ENCODE measurements at regions not wholly inside any gene's neighbourhood (a gene's known extent, or its start where the extent isn't known, plus 50 kb on each side); places are given as distances from the start of the nearest gene placed in this dataset.

GRCh38 chr11:131056036-131056435 lies 139.8 kb upstream of the SNX19 start:
- H2AFZ ChIP-seq (ENCODE audit: low read length) = no peak overlapping the region
- TF ChIP-seq, protein P1, sequence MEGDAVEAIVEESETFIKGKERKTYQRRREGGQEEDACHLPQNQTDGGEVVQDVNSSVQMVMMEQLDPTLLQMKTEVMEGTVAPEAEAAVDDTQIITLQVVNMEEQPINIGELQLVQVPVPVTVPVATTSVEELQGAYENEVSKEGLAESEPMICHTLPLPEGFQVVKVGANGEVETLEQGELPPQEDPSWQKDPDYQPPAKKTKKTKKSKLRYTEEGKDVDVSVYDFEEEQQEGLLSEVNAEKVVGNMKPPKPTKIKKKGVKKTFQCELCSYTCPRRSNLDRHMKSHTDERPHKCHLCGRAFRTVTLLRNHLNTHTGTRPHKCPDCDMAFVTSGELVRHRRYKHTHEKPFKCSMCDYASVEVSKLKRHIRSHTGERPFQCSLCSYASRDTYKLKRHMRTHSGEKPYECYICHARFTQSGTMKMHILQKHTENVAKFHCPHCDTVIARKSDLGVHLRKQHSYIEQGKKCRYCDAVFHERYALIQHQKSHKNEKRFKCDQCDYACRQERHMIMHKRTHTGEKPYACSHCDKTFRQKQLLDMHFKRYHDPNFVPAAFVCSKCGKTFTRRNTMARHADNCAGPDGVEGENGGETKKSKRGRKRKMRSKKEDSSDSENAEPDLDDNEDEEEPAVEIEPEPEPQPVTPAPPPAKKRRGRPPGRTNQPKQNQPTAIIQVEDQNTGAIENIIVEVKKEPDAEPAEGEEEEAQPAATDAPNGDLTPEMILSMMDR (conservative IDR thresholded peaks at IDR 0.05) = no peak
- H3K27ac Mint-ChIP-seq = no peak overlapping the region

More at GRCh38 chr11:131056036-131056435, 139.8 kb upstream of the SNX19 start:
- Histone ChIP-seq H4K8ac (replicated peaks; ENCODE audit: insufficient read length, low read depth, low read length) (no peak overlapping the region), H3K9ac (ENCODE audit: extremely low read depth, insufficient read length, low read length) (no peak overlapping the region), H2AK5ac (ENCODE audit: insufficient read length, low read length) (no peak overlapping the region), H4K20me1 (ENCODE audit: control insufficient read depth, insufficient read depth, insufficient read length) (no peaks in the 10 kb centered on the region), H3K23ac (ENCODE audit: insufficient read length, low read depth, low read length) (no peak overlapping the region), H2BK15ac (ENCODE audit: low read depth, low read length) (no peak overlapping the region), H3K14ac (ENCODE audit: insufficient read depth, low read length) (no peak overlapping the region), H2BK12ac (ENCODE audit: insufficient read length, low read depth, low read length) (no peak overlapping the region), H2BK120ac (ENCODE audit: low read depth, low read length, poor library complexity, severe bottlenecking) (no peak overlapping the region), H3K4me1 (ENCODE audit: insufficient read depth, low read length) (peaks cover 3% of the 10 kb centered on the region; the same call in 1 of the 2 replicates), H3K79me2 (ENCODE audit: insufficient read depth, low read length) (no peaks in the 10 kb centered on the region), H3K27me3 (ENCODE audit: insufficient read depth, low read length) (no peaks in the 10 kb centered on the region), H3K27ac (ENCODE audit: insufficient read length, low read depth, low read length) (no peak overlapping the region), H3K4me2 (ENCODE audit: insufficient read depth, insufficient read length, low read length) (no peak overlapping the region), H2BK20ac (ENCODE audit: low read depth, low read length, poor library complexity, severe bottlenecking) (no peak overlapping the region), H4K91ac (ENCODE audit: insufficient read length, low read depth, low read length) (no peak overlapping the region), H3K56ac (ENCODE audit: insufficient read length, low read depth, low read length) (no peak overlapping the region), H3K18ac (ENCODE audit: insufficient read length, low read depth, low read length) (no peak overlapping the region), H3K9me3 (ENCODE audit: control insufficient read depth, low read depth, low read length) (no peaks in the 10 kb centered on the region), H3K4ac (ENCODE audit: low read depth, low read length) (no peak overlapping the region), H4K5ac (ENCODE audit: insufficient read length, low read depth, low read length) (no peak overlapping the region), H3T11ph (ENCODE audit: low read length) (no peak overlapping the region), H3K23me2 (ENCODE audit: insufficient read length, low read depth, low read length, poor library complexity, severe bottlenecking) (no peaks in the 10 kb centered on the region), H3K79me1 (ENCODE audit: insufficient read depth, low read depth, low read length, poor library complexity, severe bottlenecking) (no peaks in the 10 kb centered on the region), H2BK5ac (ENCODE audit: insufficient read length, low read length) (no peak overlapping the region)
- Mint-ChIP-seq H3K4me3 (no peak overlapping the region), H3K36me3 (ENCODE audit: insufficient read depth in 1 of 3, low read depth in 3 of 3) (no peaks in the 10 kb centered on the region), H3K27me3 (ENCODE audit: low read depth) (no peaks in the 10 kb centered on the region), H3K9me3 (no peaks in the 10 kb centered on the region), H3K4me1 (peaks cover 9% of the 10 kb centered on the region in 2 experiments)
- no CpG with 5 or more reads among the region's 2 CpGs for WGBS (ENCODE audit: extremely low coverage, insufficient read length, low lambda C conversion rate)
- no peak for DNase-seq

All from H9 (cell line).